ENCODE measurements at regions not wholly inside any gene's neighbourhood (a gene's known extent, or its start where the extent isn't known, plus 50 kb on each side); places are given as distances from the start of the nearest gene placed in this dataset.

GRCh38 chr11:97361812-97362378 lies 972.1 kb downstream of the JRKL start:
- intact Hi-C loops (cut with micrococcal nuclease), result no loop called here
- no peaks in the 10 kb centered on the region for H3K4me1 ChIP-seq (ENCODE audit: insufficient read depth, low read length)
- no peaks in the 10 kb centered on the region for H4K20me1 ChIP-seq (ENCODE audit: low read length)
- H3K4me3 ChIP-seq (ENCODE audit: low read length), result no peak overlapping the region
- no peak overlapping the region for H3K4me2 ChIP-seq (ENCODE audit: low read length)
- TF ChIP-seq EZH2phosphoT487 (IDR thresholded peaks at IDR 0.05; ENCODE audit: borderline replicate concordance, low read length), result no peak
- TF ChIP-seq CTCF (conservative IDR thresholded peaks at IDR 0.05; ENCODE audit: low read depth, low read length), result no peak
- no peak for TF ChIP-seq EZH2 (IDR thresholded peaks at IDR 0.05; ENCODE audit: low read length, unreplicated experiment)
- H2AFZ ChIP-seq (ENCODE audit: low read length), result no peak overlapping the region
- no peak; the same call in 1 of the 2 replicates for ATAC-seq
- ChIA-PET POLR2A (ENCODE audit: unreplicated experiment) (no interaction called here), CTCF (no interaction called here)
- H3K79me2 ChIP-seq (ENCODE audit: low read length), result no peaks in the 10 kb centered on the region
- no peak overlapping the region for H3K9ac ChIP-seq (ENCODE audit: low read length)
- H3F3A ChIP-seq (ENCODE audit: low read length, unreplicated experiment), result no peaks in the 10 kb centered on the region
- peak; percentile 81 for DNase-seq
- no peaks in the 10 kb centered on the region for H3K36me3 ChIP-seq (ENCODE audit: low read depth, low read length)
- peaks cover 5% of the 10 kb centered on the region; the same call in 1 of the 2 replicates for H3K9me3 ChIP-seq (ENCODE audit: low read length)
- no TSS peak for BruUV-seq (replicated peaks)
- no peak overlapping the region for H3K27ac ChIP-seq (ENCODE audit: low read length)
- no peaks in the 10 kb centered on the region for H3K27me3 ChIP-seq (ENCODE audit: low read length)
- no peaks in the 10 kb centered on the region for H3K9me2 ChIP-seq (replicated peaks; ENCODE audit: low read length)

- no peaks in the 10 kb centered on the region for H3K27me3 ChIP-seq (ENCODE audit: low read length)
- no peak overlapping the region for H2AFZ ChIP-seq (ENCODE audit: low read length)
- DNase-seq, result no peak
- H3F3A ChIP-seq (ENCODE audit: low read length, unreplicated experiment), result no peaks in the 10 kb centered on the region
- TF ChIP-seq EZH2 (IDR thresholded peaks at IDR 0.05; ENCODE audit: low read length, unreplicated experiment), result no peak
- no peak for TF ChIP-seq CTCF (conservative IDR thresholded peaks at IDR 0.05; ENCODE audit: low read depth, low read length)
- TF ChIP-seq EZH2phosphoT487 (IDR thresholded peaks at IDR 0.05; ENCODE audit: borderline replicate concordance, low read length), result no peak
- no peak overlapping the region for H3K27ac ChIP-seq (ENCODE audit: low read length)
- no peak overlapping the region for H3K4me2 ChIP-seq (ENCODE audit: low read length)
- no peaks in the 10 kb centered on the region for H3K4me1 ChIP-seq (ENCODE audit: insufficient read depth, low read length)
- peaks cover 5% of the 10 kb centered on the region; the same call in 1 of the 2 replicates for H3K9me3 ChIP-seq (ENCODE audit: low read length)
- no peaks in the 10 kb centered on the region for H3K9me2 ChIP-seq (replicated peaks; ENCODE audit: low read length)
- no TSS peak for BruUV-seq (replicated peaks)
- H4K20me1 ChIP-seq (ENCODE audit: low read length), result no peaks in the 10 kb centered on the region
- intact Hi-C loops (cut with micrococcal nuclease), result no loop called here
- H3K79me2 ChIP-seq (ENCODE audit: low read length), result no peaks in the 10 kb centered on the region
- no peak overlapping the region for H3K9ac ChIP-seq (ENCODE audit: low read length)
- no peaks in the 10 kb centered on the region for H3K36me3 ChIP-seq (ENCODE audit: low read depth, low read length)
- ChIA-PET CTCF (no interaction called here), POLR2A (ENCODE audit: unreplicated experiment) (no interaction called here)
- no peak overlapping the region for H3K4me3 ChIP-seq (ENCODE audit: low read length)
- ATAC-seq, result no peak
Measured at GRCh38 chr11:97363331-97363730, 973.5 kb downstream of the JRKL start.

GRCh38 chr11:97364047-97364446 lies 974.2 kb downstream of the JRKL start:
- Histone ChIP-seq H3K9me3 (ENCODE audit: low read length) (peaks cover 5% of the 10 kb centered on the region; the same call in 1 of the 2 replicates), H3K4me3 (ENCODE audit: low read length) (no peak overlapping the region), H4K20me1 (ENCODE audit: low read length) (no peaks in the 10 kb centered on the region), H3F3A (ENCODE audit: low read length, unreplicated experiment) (no peaks in the 10 kb centered on the region), H3K9me2 (replicated peaks; ENCODE audit: low read length) (no peaks in the 10 kb centered on the region), H3K27me3 (ENCODE audit: low read length) (no peaks in the 10 kb centered on the region), H3K4me2 (ENCODE audit: low read length) (no peak overlapping the region), H3K79me2 (ENCODE audit: low read length) (no peaks in the 10 kb centered on the region), H3K4me1 (ENCODE audit: insufficient read depth, low read length) (no peaks in the 10 kb centered on the region), H3K9ac (ENCODE audit: low read length) (no peak overlapping the region), H2AFZ (ENCODE audit: low read length) (no peak overlapping the region), H3K36me3 (ENCODE audit: low read depth, low read length) (no peaks in the 10 kb centered on the region), H3K27ac (ENCODE audit: low read length) (no peak overlapping the region)
- TF ChIP-seq EZH2 (IDR thresholded peaks at IDR 0.05; ENCODE audit: low read length, unreplicated experiment), result no peak
- TF ChIP-seq CTCF (conservative IDR thresholded peaks at IDR 0.05; ENCODE audit: low read depth, low read length), result no peak
- no peak for TF ChIP-seq EZH2phosphoT487 (IDR thresholded peaks at IDR 0.05; ENCODE audit: borderline replicate concordance, low read length)
- DNase-seq (peak; percentile 40), ATAC-seq (no peak)
- ChIA-PET CTCF (no interaction called here), POLR2A (ENCODE audit: unreplicated experiment) (no interaction called here)
- BruUV-seq (replicated peaks), result no TSS peak
- intact Hi-C loops (cut with micrococcal nuclease), result no loop called here
